Testis (tissue), 2 donors: ENCODE measurements at regions not wholly inside any gene's neighbourhood (a gene's known extent, or its start where the extent isn't known, plus 50 kb on each side); places are given as distances from the start of the nearest gene placed in this dataset.

Experiments
- DNase-seq: peaks from one replicate; pipeline ENCODE4 v3.0.0-alpha.2; 2019
- H3K27ac ChIP-seq, 2 donors: fragments of 200-600 bp; sonication (generic); one replicate each; pipeline ENCODE4 v1.5.1; 2019
- H3K27me3 ChIP-seq: fragments of 200-600 bp; sonication (generic); one replicate; pipeline ENCODE4 v1.5.1; 2019
- H3K36me3 ChIP-seq: fragments of 200-600 bp; sonication (generic); one replicate; pipeline ENCODE4 v1.5.1; 2017; ENCODE audit warnings: low read depth; ENCODE audit errors: missing control alignments
- H3K4me1 ChIP-seq: fragments of 200-600 bp; sonication (generic); one replicate; pipeline ENCODE4 v1.5.1; 2019
- H3K4me3 ChIP-seq, 2 donors: fragments of 200-600 bp; sonication (generic); one replicate each; pipeline ENCODE4 v1.5.1; 2017 to 2019
- H3K9me3 ChIP-seq: fragments of 200-600 bp; sonication (generic); one replicate; pipeline ENCODE4 v1.5.1; 2017
- POLR2A ChIP-seq: fragments of 450-650 bp; IDR thresholded peaks from one replicate; pipeline ENCODE4 v1.6.1; 2017; ENCODE audit warnings: antibody characterized with exemption, mild to moderate bottlenecking, moderate library complexity
- WGBS, 2 donors: methylation state at CpG; one replicate each; pipeline ENCODE4 v1.1.5; 2018; 5-methylcytosine and 5-hydroxymethylcytosine counted together
- intact Hi-C: fragments of 100-400 bp; cut with DNase I; formaldehyde crosslinking; loops from one replicate; pipeline ENCODE4 v1.15.1; 2023; ENCODE audit warnings: low total_unique reads
- TF ChIP-seq, protein P1 (sequence below), 3 experiments: fragments of 450-650 bp in 2 of 3; fragments of 200-600 bp in 1 of 3; sonication (generic) in 1 of 3; IDR thresholded peaks; one replicate each; pipeline ENCODE4 v1.5.1; 2016 to 2019; ENCODE audit warnings: antibody characterized with exemption in 3 of 3, mild to moderate bottlenecking in 2 of 3, moderate library complexity in 1 of 3

DNA sequence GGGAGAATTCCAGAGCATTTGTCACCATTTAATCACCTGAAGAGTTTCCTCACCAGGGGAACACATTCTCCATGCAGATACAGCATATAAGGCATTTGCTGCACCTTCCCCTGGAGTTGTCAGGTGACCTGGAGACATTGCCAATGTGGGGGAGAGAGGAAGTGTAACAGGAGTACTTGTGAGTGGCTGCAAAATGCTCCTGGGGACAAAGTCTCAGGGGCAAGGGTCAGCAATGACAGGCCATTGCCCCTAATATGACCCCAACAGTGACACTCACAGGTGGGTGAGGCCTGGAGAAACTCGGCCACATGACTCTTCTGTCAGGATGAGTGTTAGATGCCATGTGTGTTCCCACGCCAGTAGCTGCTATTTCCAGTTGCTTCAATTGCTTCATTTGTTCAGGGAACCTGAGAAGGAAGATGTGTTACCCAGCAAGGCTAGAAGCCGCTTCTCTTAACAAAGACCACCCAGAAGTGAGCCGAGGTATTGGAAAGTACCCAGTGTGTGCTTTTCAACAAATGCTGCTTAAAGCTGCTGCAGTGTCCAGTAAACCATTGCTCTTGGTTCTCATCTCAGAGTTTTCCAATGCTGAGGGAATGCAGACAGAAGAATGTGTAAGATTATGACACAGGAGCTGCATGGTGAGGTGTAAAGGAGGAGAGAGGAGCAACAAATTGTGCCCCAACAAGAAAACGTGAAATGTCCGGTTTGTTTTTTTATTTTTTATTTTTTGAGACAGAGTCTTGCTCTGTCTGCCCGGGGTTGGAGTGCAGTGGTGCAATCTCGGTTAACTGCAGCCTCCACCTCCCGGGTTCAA lies 128.2 kb upstream of the SLC44A1 start:
- intact Hi-C loops = no loop called here

GRCh38 chr9:105117234-105117633 lies 127.2 kb upstream of the SLC44A1 start:
- DNase-seq = no peak
- no peak overlapping the region for H3K27ac ChIP-seq
- TF ChIP-seq, protein P1, sequence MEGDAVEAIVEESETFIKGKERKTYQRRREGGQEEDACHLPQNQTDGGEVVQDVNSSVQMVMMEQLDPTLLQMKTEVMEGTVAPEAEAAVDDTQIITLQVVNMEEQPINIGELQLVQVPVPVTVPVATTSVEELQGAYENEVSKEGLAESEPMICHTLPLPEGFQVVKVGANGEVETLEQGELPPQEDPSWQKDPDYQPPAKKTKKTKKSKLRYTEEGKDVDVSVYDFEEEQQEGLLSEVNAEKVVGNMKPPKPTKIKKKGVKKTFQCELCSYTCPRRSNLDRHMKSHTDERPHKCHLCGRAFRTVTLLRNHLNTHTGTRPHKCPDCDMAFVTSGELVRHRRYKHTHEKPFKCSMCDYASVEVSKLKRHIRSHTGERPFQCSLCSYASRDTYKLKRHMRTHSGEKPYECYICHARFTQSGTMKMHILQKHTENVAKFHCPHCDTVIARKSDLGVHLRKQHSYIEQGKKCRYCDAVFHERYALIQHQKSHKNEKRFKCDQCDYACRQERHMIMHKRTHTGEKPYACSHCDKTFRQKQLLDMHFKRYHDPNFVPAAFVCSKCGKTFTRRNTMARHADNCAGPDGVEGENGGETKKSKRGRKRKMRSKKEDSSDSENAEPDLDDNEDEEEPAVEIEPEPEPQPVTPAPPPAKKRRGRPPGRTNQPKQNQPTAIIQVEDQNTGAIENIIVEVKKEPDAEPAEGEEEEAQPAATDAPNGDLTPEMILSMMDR (IDR thresholded peaks at IDR 0.05) = no peak
- TF ChIP-seq POLR2A = no peak
- H3K4me1 ChIP-seq = no peaks in the 10 kb centered on the region
- no peaks in the 10 kb centered on the region for H3K9me3 ChIP-seq
- no peak overlapping the region for H3K4me3 ChIP-seq
- no peaks in the 10 kb centered on the region for H3K36me3 ChIP-seq
- no peaks in the 10 kb centered on the region for H3K27me3 ChIP-seq
- 84 to 89% methylated on average over 2 of the region's 2 CpGs for WGBS, 2 donors
- intact Hi-C loops = no loop called here

More for the DNA sequence above, 128.2 kb upstream of the SLC44A1 start:
- Histone ChIP-seq H3K4me1 (no peaks in the 10 kb centered on the region), H3K36me3 (no peaks in the 10 kb centered on the region), H3K27me3 (no peaks in the 10 kb centered on the region), H3K9me3 (no peaks in the 10 kb centered on the region), H3K4me3 (no peak overlapping the region), H3K27ac (no peak overlapping the region)
- WGBS, 2 donors = 74 to 76% methylated on average over 9 of the region's 9 CpGs
- TF ChIP-seq POLR2A = no peak
- TF ChIP-seq, protein P1 (IDR thresholded peaks at IDR 0.05) = no peak
- no peak for DNase-seq

DNA sequence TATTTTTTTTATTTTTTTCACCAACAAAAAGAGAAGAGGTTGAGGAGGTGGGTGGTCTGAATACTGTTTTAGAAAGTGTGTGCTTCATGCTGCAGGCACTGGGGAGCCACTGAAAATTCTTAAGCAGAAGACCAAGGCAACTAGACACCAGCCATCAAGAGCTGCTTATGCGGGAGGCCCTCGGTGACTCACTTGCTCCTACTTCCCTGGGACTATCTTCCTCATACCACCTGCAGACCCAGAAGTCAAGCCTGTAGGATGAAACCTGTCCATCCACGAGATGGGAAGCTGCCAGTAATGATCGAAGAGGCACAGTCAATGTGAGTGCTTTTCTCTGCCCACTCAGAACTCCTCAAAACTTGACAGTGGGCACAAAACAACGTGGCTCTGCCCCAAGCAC lies 125.8 kb upstream of the SLC44A1 start:
- H3K36me3 ChIP-seq = no peaks in the 10 kb centered on the region
- H3K27ac ChIP-seq = no peak overlapping the region
- H3K4me1 ChIP-seq = no peaks in the 10 kb centered on the region
- intact Hi-C loops = no loop called here
- H3K4me3 ChIP-seq = no peak overlapping the region
- H3K9me3 ChIP-seq = no peaks in the 10 kb centered on the region
- no peak for DNase-seq
- TF ChIP-seq, protein P1 (IDR thresholded peaks at IDR 0.05) = no peak
- no peak for TF ChIP-seq POLR2A
- WGBS, 2 donors = 85 to 90% methylated on average over 5 of the region's 5 CpGs
- H3K27me3 ChIP-seq = no peaks in the 10 kb centered on the region

GRCh38 chr9:105119156-105119555 lies 125.3 kb upstream of the SLC44A1 start:
- TF ChIP-seq, protein P1 (IDR thresholded peaks at IDR 0.05) = no peak
- TF ChIP-seq POLR2A = no peak
- H3K27ac ChIP-seq = no peak overlapping the region
- WGBS, 2 donors = 73 to 80% methylated on average over 6 of the region's 6 CpGs
- intact Hi-C loops = no loop called here
- no peaks in the 10 kb centered on the region for H3K4me1 ChIP-seq
- H3K27me3 ChIP-seq = no peaks in the 10 kb centered on the region
- no peak for DNase-seq
- no peaks in the 10 kb centered on the region for H3K9me3 ChIP-seq
- H3K36me3 ChIP-seq = no peaks in the 10 kb centered on the region
- no peak overlapping the region for H3K4me3 ChIP-seq
